ENCODE measurements at regions not wholly inside any gene's neighbourhood (a gene's known extent, or its start where the extent isn't known, plus 50 kb on each side); places are given as distances from the start of the nearest gene placed in this dataset.
"Not testable (repeated sequence)": the region's sequence is repeated elsewhere in the genome, so short reads cannot be mapped to it uniquely, and the experiment has no call there.

DNA sequence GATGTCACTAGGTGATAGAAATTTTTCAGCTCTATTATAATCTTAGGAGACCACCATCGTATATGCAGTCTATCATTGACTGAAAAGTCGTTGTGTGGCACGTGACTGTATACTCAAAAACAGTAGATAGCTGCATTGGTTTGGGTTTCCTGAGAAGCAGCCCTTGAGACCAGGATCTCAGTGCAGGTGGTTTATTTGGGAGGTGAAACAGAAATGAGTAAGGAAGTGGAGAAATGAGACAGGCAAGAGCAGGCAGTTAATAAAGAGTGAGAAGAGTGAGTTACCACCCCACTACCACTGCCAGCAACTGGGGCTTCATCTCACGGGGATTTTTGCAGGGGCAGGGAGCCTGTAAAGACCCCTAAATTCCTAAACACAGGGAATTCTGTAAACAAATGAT is 221.0 kb downstream of the SHQ1 start:
- DNase-seq, result no peak

DNA sequence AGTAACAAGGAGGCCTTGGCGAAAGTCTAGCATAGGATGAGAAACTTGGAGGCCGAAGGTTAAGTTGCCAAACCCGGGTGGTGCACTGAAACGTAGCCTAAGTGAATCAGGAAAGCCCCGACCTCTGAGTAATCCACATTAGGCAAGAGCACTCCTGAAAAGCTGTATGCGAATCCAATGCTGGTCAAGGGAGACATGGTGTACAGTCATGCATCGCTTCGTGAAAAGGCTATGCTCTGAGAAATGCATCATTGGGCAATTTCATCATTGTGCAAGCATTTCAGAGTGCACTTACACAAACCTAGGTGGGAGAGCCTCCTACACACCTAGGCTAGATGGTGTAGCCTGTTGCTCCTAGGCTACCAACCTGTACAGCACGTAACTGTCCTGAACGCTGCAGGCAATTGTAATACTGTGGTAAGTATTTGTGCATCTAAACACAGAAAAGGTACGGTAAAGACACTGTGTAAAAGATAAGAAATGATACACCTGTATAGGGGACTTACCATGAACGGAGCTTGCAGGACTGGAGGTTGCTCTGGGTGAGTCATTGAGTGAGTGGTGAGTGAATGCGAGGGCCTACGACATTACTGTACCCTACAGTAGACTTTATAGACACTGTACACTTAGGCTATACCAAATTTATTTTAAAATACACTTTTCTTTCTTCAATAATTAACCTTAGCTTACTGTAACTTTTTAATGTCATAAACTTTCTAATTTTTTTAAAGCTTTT is 222.5 kb downstream of the SHQ1 start:
- no peak for DNase-seq

DNA sequence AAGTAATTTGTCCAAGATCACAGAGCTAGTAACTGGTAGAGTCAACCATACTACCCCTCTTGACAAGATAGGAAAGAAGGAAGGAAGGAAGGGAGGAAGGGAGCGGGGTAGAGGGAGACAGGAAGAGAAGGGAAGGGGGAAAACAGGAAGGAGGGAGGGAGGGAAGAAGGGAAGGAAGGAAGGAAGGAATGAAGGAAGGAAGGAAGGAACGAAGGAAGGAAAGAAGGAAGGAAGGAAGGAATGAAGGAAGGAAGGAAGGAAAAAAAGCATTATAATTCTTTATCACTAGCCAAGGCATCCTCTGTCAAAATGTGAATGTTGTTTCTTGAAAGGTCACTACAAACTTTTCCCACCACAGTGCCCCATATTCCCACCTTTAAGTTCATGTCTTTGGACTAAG is 223.6 kb downstream of the SHQ1 start:
- no peak for DNase-seq

DNA sequence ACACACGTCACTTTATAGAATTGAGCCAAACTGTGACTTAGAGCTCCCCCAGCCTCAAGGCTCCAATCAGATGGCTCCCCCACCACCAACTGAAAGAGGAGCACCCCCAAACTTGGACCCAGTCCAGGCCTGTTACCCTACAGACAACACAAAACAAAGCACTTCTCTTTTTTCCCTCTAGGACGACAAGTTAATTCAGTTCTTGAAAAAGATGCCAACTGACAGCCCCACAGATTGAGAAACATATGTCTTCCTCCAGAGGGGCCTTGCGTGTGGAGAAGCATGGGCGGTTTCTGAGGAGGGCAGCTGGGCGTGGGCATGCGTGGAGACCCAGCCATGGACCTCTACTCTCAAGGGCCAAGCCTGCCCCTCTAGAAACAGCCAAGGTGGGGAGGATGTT is 229.5 kb downstream of the SHQ1 start:
- no peak for DNase-seq

DNA sequence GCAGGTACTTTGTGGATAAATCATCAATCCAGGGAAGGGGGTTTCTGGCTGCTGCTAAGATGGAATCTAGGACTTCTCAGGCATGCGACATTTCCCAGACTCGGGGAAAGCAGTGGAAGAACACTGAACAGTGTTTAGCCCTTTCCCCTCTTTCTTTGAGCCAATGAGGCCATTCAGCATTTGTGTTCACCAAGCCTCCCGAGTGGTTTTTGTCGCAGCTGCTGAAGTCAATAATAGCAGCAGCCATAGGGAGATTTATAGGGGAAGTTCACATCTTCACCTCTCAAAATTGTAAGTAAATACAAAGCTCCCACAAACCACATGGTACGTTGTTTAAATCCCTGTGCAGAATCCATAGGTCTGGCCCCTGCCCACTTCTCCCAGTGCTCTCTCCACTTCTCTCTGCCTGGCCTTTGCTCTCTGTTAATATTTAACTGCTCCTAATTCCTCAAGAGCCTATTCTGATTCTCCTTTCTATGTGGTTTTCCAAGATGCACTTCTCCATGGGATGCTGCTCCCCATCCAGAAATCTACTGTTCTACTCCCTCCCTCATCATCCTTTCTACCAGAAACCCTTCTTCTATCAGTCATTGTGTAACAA is 230.7 kb downstream of the SHQ1 start:
- DNase-seq, result no peak

DNA sequence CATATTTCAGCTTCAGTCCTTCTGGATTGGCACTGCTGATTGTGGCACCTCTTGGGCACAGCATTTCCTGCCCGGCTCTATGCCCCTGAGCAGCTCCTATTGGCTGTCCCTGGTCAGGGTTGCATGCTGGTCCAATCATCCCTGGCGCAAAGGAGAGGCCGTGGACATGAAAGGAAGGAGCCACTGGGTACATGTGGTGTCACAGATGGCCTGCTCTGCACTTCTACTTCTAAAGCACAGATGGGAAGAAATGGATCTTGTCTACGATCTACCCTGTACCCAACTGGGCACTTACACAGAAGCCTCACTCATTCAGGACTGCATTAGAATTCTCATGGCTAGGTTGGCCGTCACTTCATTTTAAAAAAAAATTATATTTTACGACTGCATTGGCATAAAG is 232.5 kb downstream of the SHQ1 start:
- DNase-seq, result no peak

DNA sequence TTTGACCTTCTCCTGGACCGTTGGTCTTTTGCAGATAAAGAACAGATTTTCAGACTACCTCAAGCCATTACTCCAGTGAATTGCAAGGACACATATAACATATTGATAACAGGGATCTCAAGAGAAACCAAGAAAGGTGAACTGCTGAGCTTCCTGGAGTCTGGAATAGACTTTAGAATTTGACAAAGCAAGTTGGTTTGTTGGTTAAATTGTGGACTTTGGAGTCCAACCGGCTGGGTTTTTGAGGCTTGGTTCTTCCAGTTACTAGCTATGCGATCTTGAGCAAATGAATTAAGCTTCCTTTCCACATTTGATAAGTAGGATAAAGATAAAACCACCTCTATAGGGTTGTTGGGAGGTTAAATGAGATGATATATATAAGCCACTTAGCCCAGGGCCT is 233.1 kb downstream of the SHQ1 start:
- DNase-seq, result no peak

DNA sequence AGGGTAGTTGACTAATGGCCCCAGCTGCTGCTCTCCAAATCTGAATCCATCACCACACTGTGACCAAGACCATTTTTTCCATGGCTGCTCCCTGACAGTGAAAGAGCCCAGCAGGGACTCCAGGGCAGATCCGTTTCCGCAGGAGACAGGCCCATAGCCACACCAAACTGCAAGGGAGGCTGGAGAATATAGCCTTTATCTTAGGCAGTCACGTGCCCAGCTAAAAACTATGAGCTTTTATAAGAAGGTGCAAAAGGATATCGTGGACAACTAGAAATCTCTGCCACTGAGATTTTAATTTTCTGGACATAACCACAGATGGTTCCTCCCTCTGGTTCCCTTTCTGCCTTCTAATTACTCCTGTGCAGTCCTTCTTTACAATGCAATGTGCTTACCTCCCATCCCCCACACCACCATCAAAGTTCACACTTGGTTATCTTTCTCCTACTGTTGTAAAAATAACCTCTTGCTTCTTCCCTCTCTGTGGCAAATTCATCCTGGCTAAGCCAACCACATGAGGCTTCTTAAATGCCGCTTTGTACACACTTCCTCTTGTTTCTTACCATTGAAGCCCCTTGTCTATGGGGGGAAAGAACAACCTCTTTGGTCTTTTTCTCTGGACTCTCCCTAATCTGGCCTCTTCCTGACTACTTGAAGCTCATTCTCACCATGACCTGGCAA is 233.7 kb downstream of the SHQ1 start:
- no peak for DNase-seq

DNA sequence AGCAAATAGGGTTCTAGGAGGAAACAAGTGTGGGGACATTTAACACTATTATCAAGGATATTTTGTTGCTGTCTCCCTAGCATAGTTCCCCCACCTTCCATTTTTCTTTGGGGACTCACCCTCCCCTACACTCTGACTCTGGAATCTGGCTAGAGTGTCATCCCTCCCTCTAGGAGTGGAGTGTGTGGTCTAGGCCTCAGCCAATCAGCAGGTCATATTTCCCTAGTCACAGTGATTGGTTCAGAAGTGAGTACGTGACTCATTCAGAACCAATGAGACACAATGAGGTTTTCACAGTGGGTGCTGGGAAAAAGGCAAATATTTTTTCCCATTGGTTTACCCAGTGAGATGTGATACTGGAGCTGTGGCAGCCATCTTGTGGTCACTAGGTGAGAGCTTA is 234.4 kb downstream of the SHQ1 start:
- DNase-seq, result no peak

DNA sequence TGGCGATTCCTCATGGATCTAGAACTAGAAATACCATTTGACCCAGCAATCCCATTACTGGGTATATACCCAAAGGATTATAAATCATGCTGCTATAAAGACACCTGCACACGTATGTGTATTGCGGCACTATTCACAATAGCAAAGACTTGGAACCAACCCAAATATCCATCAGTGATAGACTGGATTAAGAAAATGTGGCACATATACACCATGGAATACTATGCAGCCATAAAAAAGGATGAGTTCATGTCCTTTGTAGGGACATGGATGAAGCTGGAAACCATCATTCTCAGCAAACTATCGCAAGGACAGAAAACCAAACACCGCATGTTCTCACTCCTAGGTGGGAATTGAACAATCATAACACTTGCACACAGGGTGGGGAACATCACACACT is 239.1 kb downstream of the SHQ1 start:
- not testable (repeated sequence) for DNase-seq

DNA sequence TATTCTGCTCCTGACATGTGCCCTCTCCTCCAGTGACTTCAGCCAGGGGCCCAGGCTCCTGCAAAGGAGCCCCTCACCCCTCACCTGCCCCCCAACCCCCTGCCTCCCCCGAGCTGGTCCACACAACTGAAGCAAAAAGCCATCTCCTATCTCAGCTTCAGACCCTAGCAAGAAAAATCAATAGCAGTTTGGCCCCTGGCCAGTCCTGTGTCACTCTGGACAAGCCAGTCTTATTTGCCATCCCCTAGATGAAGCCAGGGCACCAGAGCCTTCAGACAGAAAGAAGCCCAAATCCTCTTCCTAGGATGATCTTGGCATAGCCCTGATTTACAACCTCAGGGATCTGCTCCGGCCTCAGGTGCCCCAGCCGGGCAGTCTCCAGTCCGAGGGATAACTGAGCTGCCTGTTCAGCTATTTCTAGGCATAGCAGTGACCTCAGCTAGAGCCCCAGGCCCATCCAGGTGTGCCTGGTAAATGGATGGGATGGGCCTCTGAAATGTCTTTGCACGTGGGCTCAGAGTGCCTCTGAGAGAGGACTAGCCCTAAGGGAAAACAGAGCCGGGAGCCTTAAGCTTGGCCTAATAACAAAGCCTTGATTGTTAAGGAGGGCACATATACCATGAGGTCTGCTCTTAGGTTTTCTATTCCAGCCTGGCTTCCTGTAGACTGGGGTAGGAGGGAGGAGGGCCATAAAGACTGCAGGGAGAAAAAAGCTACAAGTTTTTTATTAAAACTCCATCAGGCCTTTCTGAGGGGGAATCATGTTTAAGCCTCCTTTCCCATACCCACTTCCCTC is 242.0 kb downstream of the SHQ1 start:
- DNase-seq, result no peak

DNA sequence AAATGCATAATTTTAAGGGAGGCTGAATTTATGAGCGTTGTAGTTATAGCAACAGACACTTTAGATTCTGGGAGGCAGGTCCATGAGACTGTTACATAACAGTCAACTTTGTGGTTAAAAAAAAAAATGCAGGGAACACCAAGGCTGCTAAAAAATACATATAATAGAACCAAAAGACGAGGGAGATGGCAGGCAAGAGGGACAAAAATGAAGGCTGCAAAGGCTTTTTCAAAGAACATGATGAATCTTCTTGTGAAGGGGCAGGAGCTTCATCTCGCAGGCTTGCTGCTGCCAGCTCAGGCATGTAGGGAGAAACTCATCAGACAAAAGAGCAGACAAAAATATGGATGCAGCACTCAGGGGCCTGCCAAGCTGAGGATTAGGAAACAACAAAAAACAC is 243.9 kb downstream of the SHQ1 start:
- DNase-seq, result no peak

DNA sequence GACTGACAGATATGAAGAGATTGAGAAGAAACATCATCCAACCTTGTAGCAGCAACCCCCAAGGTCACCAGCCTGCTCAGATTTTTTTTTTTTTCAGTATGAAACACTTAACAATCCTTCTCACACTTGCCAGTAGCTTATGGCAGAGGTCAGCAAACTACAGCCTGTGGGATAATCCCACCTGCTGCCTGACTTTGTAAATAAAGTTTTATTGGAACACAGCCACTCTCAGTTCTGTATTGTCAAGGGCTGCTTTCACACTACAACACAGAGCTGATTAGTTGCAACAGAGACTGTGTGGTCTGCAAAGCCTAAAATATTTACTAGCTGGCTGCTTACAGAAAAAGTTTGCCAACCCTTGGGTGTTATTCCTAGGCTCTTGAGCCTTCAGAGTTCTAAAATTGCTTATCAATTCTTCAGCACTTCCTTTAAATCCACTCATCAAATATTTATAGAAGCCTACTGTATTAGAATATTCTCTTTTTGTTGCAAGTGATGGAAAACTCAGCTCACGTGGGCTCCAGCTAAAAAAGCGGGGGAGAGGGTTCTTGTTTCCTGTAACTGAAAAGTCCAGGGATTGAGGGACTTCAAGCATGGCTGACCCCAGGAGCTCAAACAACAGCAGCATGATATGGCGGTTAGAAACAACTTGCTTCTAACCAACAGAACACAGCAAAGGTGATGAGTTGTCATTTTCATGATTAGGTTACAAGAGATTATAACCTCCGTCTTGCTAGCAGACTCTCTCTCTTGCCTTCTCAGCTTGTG is 246.1 kb downstream of the SHQ1 start:
- DNase-seq, result no peak

DNA sequence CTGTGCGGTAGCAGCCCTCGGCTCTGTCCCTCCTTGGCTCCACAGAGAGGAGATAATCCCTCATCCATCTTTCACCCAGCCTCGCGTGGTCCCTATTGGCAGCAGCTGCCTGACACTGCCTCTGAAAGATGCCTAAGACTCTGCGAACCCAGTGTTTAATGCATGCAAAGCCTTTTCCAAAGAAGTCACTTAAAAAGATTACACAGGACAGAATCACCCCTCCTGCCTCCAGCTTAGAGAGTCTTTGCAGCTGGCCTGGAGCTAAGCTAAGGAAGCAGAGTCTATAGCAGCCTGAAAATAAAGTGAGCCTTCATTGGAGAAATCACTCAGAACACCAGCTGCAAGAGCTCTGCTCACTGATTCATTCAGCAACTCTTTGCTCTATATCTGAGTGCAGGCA is 247.2 kb downstream of the SHQ1 start:
- no peak for DNase-seq

DNA sequence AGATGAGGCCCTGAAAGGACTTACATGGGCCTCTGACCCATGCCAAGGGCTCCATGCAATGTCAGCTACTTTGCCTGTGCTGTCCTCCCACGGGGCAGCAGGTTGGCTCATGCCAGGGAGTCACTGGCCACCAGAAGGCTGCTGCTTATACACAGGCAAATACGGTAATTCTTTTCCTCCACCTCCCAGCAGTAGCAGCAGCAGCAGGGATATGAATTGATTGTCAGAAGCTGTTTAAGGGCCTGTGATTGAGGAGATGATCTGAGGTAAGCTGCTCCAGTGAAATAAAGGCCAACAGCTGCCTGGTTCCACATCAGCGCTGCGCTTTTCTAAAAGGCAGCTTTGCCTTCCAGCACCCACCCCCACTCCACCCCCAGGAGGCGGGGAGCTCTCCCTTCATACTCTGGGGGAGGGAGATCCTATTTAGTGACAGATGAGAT is 250.5 kb downstream of the SHQ1 start:
- no peak for DNase-seq

DNA sequence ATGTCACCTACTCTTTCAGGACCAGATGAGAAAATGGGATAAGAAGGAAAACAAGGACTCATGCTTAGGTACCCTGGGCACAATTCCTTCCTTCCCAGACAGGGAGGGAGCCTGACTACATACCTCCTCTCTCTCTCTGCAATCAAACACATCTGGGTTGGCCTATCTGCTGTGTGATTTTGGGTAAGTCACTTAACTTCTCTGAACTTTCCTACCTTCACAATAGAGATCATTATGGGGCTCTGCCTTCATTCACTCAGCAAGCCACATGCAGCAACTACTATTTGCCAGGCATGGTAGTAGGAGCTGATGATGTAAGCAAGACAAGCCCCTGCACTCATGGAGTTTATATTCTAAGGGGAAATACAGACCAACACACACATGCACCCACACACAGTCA is 251.2 kb downstream of the SHQ1 start:
- no peak for DNase-seq

DNA sequence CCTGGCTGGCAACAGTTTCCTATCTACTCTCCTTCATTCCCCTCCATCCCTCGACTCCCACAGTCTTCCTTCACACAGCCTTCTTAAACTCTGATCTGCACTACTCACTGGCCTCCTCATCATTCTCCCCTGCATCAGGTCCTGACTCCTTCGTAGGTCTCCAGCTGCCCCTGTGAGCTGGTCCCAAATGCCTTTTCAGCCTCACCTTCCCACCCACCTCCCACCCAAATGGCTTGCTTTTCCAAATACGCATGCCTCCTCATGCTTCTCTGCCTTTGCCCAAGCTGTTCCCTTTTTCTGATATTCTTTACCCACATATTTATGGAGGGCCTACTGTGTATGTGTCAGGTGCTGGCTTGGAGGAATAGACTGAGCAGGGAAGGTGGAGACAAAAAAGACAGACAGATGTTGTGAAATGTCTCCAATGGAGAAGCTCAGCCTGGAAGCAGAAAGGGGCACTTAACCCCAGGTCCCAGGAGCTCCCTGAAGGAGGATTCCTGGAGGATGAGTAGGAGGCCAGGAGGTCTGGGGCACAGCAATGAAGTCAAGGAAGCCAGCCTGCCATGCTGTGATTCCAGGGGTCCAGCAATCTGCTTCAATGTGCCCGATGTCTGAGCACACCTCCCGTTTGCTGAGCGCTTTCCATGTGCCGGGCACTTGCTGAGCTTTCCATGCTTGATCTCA is 252.2 kb downstream of the SHQ1 start:
- no peak for DNase-seq

DNA sequence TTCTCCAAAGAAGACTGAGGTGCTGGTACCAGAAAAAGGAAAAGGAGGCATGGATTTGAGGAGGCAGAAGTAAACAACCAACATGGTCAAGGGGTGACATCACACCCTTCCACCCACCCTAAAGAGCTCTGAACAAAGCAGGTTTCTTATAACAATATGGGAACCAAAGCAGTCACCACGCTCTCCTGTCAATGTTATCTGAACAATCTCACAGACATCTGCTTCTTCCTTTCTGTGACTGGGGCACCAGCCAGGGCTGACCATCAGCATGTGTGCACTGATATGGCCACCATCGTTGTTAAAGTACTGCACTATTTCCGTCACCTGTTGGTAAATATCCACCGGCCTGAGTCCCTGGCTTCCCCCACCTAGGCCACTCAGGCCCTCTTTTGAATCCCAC is 252.9 kb downstream of the SHQ1 start:
- no peak for DNase-seq

DNA sequence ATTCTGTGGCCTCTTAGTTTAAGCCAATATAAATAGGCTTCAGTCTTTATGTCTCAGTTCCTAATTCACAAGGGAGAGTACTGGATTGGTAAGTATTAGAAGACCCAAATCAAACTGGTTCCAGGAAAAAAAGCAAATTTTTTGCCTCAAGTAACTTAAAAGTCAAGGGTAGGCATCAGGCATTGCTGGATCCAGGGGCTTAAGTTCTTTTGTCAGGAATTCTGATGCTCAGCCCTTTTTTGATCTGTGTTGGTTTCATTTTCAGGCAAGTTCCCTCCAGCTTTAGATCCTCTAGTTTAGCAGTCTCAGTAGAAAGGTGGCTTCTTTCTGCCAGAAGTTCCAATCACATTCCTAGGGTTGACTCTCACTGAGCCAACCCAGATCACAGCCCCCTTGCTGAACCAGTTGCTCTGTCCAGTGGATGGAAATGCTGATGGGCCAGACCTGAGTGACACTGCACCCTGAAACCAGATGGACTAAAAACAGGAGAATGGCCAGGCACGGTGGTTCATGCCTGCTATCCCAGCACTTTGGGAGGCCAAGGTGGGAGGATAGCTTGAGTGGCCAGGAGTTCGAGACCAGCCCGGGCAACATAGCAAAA is 253.5 kb downstream of the SHQ1 start:
- DNase-seq, result no peak

DNA sequence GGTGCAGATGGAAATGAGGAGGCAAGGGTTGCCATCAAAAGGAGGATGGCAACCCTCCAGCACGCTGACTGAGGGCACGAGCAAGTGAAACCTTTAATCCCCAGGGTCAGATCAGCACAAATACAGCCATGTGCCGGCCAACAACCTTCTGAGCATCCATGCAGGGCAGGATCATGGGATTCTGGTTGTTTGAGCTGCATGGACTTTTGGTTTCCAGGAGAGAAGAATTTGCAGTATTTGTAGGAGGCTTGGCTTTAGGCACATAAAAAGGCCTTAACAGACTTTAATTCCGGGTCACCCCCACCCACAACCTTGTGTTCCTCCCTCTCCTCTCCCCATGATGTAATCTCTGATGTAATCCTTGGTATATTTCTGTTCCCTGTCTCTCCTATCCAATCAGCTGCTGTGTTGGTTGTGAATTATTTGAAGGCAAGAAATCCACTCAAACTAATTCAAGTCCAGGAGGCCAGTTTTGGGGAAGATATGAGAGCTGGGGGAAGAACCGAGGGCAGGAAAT is 254.3 kb downstream of the SHQ1 start:
- DNase-seq, result no peak

Data from hindlimb muscle (tissue), 1 donor.